ENCODE measurements at regions not wholly inside any gene's neighbourhood (a gene's known extent, or its start where the extent isn't known, plus 50 kb on each side); places are given as distances from the start of the nearest gene placed in this dataset.

DNA sequence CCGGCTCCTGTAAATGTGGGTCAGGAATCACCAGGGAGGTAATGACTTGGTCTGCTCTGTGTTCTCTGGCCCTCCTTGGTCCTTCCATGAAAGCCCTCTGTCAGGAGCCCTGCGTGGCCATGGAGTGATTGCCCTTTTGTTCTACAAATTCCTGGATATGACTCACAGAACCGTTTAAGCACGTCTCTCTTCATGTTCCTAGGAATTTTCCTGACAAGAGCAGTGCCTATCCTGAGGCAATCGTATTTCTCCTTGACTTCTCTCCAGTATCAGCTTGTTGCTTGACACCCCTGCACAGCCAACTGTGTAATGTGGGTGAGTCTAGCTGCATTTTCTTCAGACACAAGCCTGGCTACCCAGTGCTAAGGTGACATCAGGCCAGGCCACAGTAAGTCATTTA lies 274.3 kb upstream of the ZNF462 start:
- H3K4me3 ChIP-seq = no peak overlapping the region
- ATAC-seq (peak in 2 of 4 donors; percentile 38 to 39), DNase-seq (no peak)
- no peaks in the 10 kb centered on the region for H3K4me1 ChIP-seq
- intact Hi-C loops (cut with DNase I) = no loop called here
- WGBS, 4 donors = 49 to 62% (median 55%) methylated on average over 5 of the region's 5 CpGs
- no peaks in the 10 kb centered on the region for H3K27me3 ChIP-seq
- no peak overlapping the region for H3K27ac ChIP-seq
- H3K36me3 ChIP-seq = no peaks in the 10 kb centered on the region
- no peak for TF ChIP-seq CTCF (IDR thresholded peaks at IDR 0.05)
- TF ChIP-seq POLR2A (IDR thresholded peaks at IDR 0.05) = no peak
- H3K9me3 ChIP-seq = peaks cover 0 to 3% (median 0%) of the 10 kb centered on the region in 12 donors

DNA sequence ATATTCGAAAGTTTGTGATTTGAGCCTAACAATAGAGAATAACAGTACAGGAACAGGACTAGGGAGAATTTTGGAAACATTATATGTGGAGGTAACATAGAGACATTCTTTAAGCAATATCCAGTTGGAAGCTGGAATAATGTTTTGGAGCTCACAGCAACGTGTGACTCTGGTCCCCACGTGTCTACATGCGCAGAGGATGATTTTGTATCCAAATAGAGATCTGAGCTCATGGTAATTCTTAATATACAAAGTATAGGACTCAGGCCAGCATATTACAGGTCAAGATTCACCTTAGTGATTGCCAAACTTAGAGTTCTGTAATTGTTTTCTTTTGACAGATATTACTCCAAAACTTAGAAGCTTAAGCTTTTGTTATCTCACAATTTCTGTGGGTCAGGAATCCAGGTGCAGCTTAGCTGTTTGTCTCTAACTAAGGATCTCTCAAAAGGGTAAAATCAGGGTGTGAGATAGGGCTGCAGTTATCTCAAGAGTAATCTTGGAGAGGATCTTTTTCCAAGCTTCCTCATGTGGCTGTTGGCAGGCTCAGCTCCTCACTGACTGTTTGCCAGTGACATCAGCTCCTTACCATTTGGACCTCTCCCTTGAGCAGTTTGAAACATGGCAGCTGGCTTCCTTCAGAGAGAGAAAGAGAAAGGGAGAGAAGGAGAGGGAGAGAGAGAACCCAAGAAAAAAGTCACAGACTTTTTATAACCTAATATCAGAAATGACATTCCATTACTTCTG lies 272.0 kb upstream of the ZNF462 start:
- Histone ChIP-seq H3K27me3 (no peaks in the 10 kb centered on the region), H3K4me3 (no peak overlapping the region), H3K4me1 (no peaks in the 10 kb centered on the region), H3K9me3 (peaks cover 0 to 3% (median 0%) of the 10 kb centered on the region in 12 donors), H3K27ac (no peak overlapping the region), H3K36me3 (no peaks in the 10 kb centered on the region)
- intact Hi-C loops (cut with DNase I) = no loop called here
- WGBS, 4 donors = 77 to 92% (median 87%) methylated on average over 4 of the region's 4 CpGs
- ATAC-seq (no peak), DNase-seq (no peak)
- TF ChIP-seq CTCF (IDR thresholded peaks at IDR 0.05) (no peak), POLR2A (IDR thresholded peaks at IDR 0.05) (no peak)

GRCh38 chr9:106593201-106593600 lies 269.8 kb upstream of the ZNF462 start:
- no peak overlapping the region for H3K27ac ChIP-seq
- peaks cover 0 to 3% (median 0%) of the 10 kb centered on the region in 12 donors for H3K9me3 ChIP-seq
- TF ChIP-seq POLR2A (IDR thresholded peaks at IDR 0.05) = no peak
- no peak for TF ChIP-seq CTCF (IDR thresholded peaks at IDR 0.05)
- no peaks in the 10 kb centered on the region for H3K27me3 ChIP-seq
- H3K4me3 ChIP-seq = no peak overlapping the region
- DNase-seq = no peak
- 83 to 85% (median 84%) methylated on average over 7 of the region's 7 CpGs for WGBS, 4 donors
- no peaks in the 10 kb centered on the region for H3K4me1 ChIP-seq
- no peak for ATAC-seq
- intact Hi-C loops (cut with DNase I) = no loop called here
- H3K36me3 ChIP-seq = no peaks in the 10 kb centered on the region

DNA sequence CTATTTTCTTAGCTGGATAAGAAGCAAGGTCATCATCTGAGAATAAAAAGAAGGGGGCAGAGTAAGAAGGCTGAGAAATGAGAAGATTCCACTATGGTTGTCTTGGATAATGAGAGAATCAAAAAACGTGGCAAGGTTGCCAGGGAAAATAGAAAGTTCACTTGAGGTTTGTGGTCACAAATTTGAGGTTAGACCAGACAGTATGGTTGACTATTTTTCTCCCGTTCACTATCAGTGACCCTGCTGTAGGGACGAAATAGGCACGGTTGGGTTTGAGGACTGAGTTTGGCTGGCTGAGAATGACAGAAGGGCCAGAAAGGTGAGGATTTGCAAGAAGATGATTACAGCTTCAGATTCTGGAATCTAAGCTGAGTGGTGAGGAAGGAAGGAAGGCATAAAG lies 266.0 kb upstream of the ZNF462 start:
- intact Hi-C loops (cut with DNase I) = no loop called here
- Histone ChIP-seq H3K4me3 (no peak overlapping the region), H3K9me3 (no peaks in the 10 kb centered on the region), H3K4me1 (no peaks in the 10 kb centered on the region), H3K27ac (no peak overlapping the region), H3K27me3 (no peaks in the 10 kb centered on the region), H3K36me3 (no peaks in the 10 kb centered on the region)
- DNase-seq (no peak), ATAC-seq (no peak)
- TF ChIP-seq CTCF (IDR thresholded peaks at IDR 0.05) (no peak), POLR2A (IDR thresholded peaks at IDR 0.05) (no peak)
- 72 to 78% (median 76%) methylated on average over 4 of the region's 4 CpGs for WGBS, 4 donors

All from heart left ventricle (tissue), 16 donors.